H1 (cell line): ENCODE measurements at regions not wholly inside any gene's neighbourhood (a gene's known extent, or its start where the extent isn't known, plus 50 kb on each side); places are given as distances from the start of the nearest gene placed in this dataset.

ENCODE experiments used
- CTCF ChIA-PET: fragments of 300-600 bp; sonication (Branson Sonifier 250); formaldehyde crosslinking; loops from one replicate; lab custom pipeline; 2021; ENCODE audit not compliant: partially characterized antibody; lab: Charles Lee
- POLR2A ChIA-PET: fragments of 300-600 bp; sonication (Branson Sonifier 250); formaldehyde crosslinking; loops from one replicate; lab custom pipeline; 2021; ENCODE audit warnings: inconsistent platforms; ENCODE audit not compliant: partially characterized antibody; lab: Charles Lee
- DNase-seq, 2 experiments: peaks; one replicate each; pipeline versions ENCODE4 v3.0.0 to v3.0.0-alpha.2; 2010 to 2022; ENCODE audit warnings: low spot score in 2 of 2, low read depth in 1 of 2, mixed read lengths in 1 of 2
- FAIRE-seq: peaks from 2 replicates; lab custom pipeline; 2011; peaks lifted over from hg19 to GRCh38; lab: Jason Lieb, UNC
- H2AFZ ChIP-seq: 2 replicates; pipeline ENCODE4 v1.8.1; 2012; ENCODE audit warnings: low read length, inconsistent platforms
- H2AK5ac ChIP-seq: 2 replicates; pipeline ENCODE4 v1.6.1; 2013; ENCODE audit warnings: low read depth, low read length
- H2BK120ac ChIP-seq: replicated peaks from 2 replicates; pipeline ENCODE3; 2013; ENCODE audit warnings: low read depth, low read length, inconsistent platforms
- H2BK12ac ChIP-seq: 2 replicates; pipeline ENCODE4 v1.6.1; 2013; ENCODE audit warnings: low read depth, low read length
- H2BK15ac ChIP-seq: 2 replicates; pipeline ENCODE4 v1.6.1; 2013; ENCODE audit warnings: low read length
- H2BK20ac ChIP-seq: 2 replicates; pipeline ENCODE4 v1.6.1; 2013; ENCODE audit warnings: low read length
- H2BK5ac ChIP-seq: 2 replicates; pipeline ENCODE4 v1.6.1; 2013; ENCODE audit warnings: low read depth, low read length
- H3K14ac ChIP-seq: 2 replicates; pipeline ENCODE4 v1.6.1; 2013; ENCODE audit warnings: inconsistent platforms; ENCODE audit not compliant: insufficient read length
- H3K18ac ChIP-seq: 2 replicates; pipeline ENCODE4 v1.6.1; 2013; ENCODE audit warnings: low read length; ENCODE audit errors: extremely low read depth
- H3K23ac ChIP-seq: 2 replicates; pipeline ENCODE4 v1.6.1; 2013; ENCODE audit warnings: inconsistent platforms; ENCODE audit not compliant: insufficient read length
- H3K23me2 ChIP-seq: 2 replicates; pipeline ENCODE4 v1.6.1; 2013; ENCODE audit warnings: low read depth, low read length
- H3K27ac ChIP-seq: 2 replicates; pipeline ENCODE4 v1.6.1; 2011; ENCODE audit warnings: low read depth, low read length, inconsistent platforms
- H3K27me3 ChIP-seq, 4 experiments: replicated peaks in 1 of 4; 1 replicate in 1 of 4; 2 replicates in 3 of 4; pipeline versions ENCODE4 v1.6.1 to v1.8.1; 2011 to 2013; ENCODE audit warnings: low read length in 3 of 4, mild to moderate bottlenecking in 3 of 4, inconsistent platforms in 2 of 4, mixed read lengths in 2 of 4, moderate library complexity in 1 of 4; ENCODE audit not compliant: control insufficient read depth in 3 of 4, insufficient read depth in 3 of 4; ENCODE audit errors: extremely low read depth in 1 of 4
- H3K36me3 ChIP-seq, 4 experiments: 2 replicates each; pipeline versions ENCODE4 v1.6.1 to v1.8.1; 2011 to 2013; ENCODE audit warnings: mild to moderate bottlenecking in 4 of 4, low read length in 3 of 4, moderate library complexity in 2 of 4, control low read depth in 1 of 4, inconsistent platforms in 1 of 4; ENCODE audit not compliant: insufficient read depth in 4 of 4, control insufficient read depth in 2 of 4
- H3K4ac ChIP-seq: replicated peaks from 2 replicates; pipeline ENCODE3; 2013; ENCODE audit warnings: low read length, low read depth, mixed read lengths, inconsistent platforms; ENCODE audit not compliant: insufficient read length
- H3K4me1 ChIP-seq, 4 experiments: replicated peaks in 1 of 4; 1 replicate in 1 of 4; 2 replicates in 3 of 4; pipeline versions ENCODE4 v1.6.1 to v1.8.1; 2011 to 2013; ENCODE audit warnings: low read length in 3 of 4, inconsistent platforms in 2 of 4, mixed read lengths in 1 of 4; ENCODE audit not compliant: insufficient read depth in 4 of 4, control insufficient read depth in 3 of 4
- H3K4me2 ChIP-seq, 2 experiments: 2 replicates each; pipeline versions ENCODE4 v1.6.1 to v1.8.1; 2011 to 2013; ENCODE audit warnings: low read depth in 2 of 2, low read length in 2 of 2, control low read depth in 1 of 2, inconsistent platforms in 1 of 2, mild to moderate bottlenecking in 1 of 2; ENCODE audit not compliant: insufficient read depth in 1 of 2
- H3K4me3 ChIP-seq, 4 experiments: fragments of 200-600, 300-600 bp in 1 of 4; sonication (generic), shearing (Covaris generic), sonication (Bioruptor Twin) in 1 of 4; 2 replicates each; pipeline versions ENCODE4 v1.5.1 to v1.8.1; 2011 to 2016; ENCODE audit warnings: low read length in 4 of 4, low read depth in 3 of 4, control low read depth in 2 of 4, inconsistent platforms in 2 of 4, mild to moderate bottlenecking in 2 of 4, mixed read lengths in 1 of 4, moderate library complexity in 1 of 4; ENCODE audit not compliant: insufficient read depth in 2 of 4; ENCODE audit errors: extremely low read depth in 1 of 4
- H3K56ac ChIP-seq: replicated peaks from 2 replicates; pipeline ENCODE3; 2013; ENCODE audit warnings: low read depth, mild to moderate bottlenecking, mixed read lengths, low read length, inconsistent platforms; ENCODE audit not compliant: insufficient read length
- H3K79me1 ChIP-seq: 2 replicates; pipeline ENCODE4 v1.6.1; 2013; ENCODE audit warnings: low read depth, low read length, control low read depth
- H3K79me2 ChIP-seq, 2 experiments: 2 replicates each; pipeline versions ENCODE4 v1.6.1 to v1.8.1; 2012 to 2013; ENCODE audit warnings: low read length in 2 of 2, mild to moderate bottlenecking in 2 of 2, inconsistent platforms in 1 of 2; ENCODE audit not compliant: insufficient read depth in 2 of 2, control insufficient read depth in 1 of 2
- H3K9ac ChIP-seq, 4 experiments: replicated peaks in 1 of 4; 1 replicate in 1 of 4; 2 replicates in 3 of 4; pipeline versions ENCODE4 v1.6.1 to v1.8.1; 2011 to 2013; ENCODE audit warnings: low read depth in 3 of 4, low read length in 3 of 4, control low read depth in 2 of 4, mild to moderate bottlenecking in 2 of 4, moderate library complexity in 2 of 4, inconsistent platforms in 1 of 4; ENCODE audit errors: extremely low read depth in 1 of 4
- H3K9me3 ChIP-seq, 2 experiments: 2 replicates each; pipeline versions ENCODE4 v1.6.1 to v1.8.1; 2012 to 2013; ENCODE audit warnings: mild to moderate bottlenecking in 2 of 2, moderate library complexity in 2 of 2, control low read depth in 1 of 2, inconsistent platforms in 1 of 2, low read depth in 1 of 2, low read length in 1 of 2, mixed read lengths in 1 of 2; ENCODE audit not compliant: insufficient read depth in 2 of 2
- H4K20me1 ChIP-seq, 2 experiments: replicated peaks in 1 of 2; 2 replicates each; pipeline versions ENCODE3 to v1.8.1; 2011 to 2013; ENCODE audit warnings: inconsistent platforms in 2 of 2, low read length in 2 of 2, mild to moderate bottlenecking in 1 of 2; ENCODE audit not compliant: insufficient read depth in 2 of 2, control insufficient read depth in 1 of 2
- H4K5ac ChIP-seq: 2 replicates; pipeline ENCODE4 v1.6.1; 2013; ENCODE audit warnings: low read length, low read depth, mixed read lengths, inconsistent platforms; ENCODE audit not compliant: insufficient read length
- H4K8ac ChIP-seq: 2 replicates; pipeline ENCODE4 v1.8.0; 2013; ENCODE audit warnings: mild to moderate bottlenecking, moderate library complexity, low read length, inconsistent platforms; ENCODE audit not compliant: insufficient read depth; ENCODE audit errors: extremely low read depth
- H4K91ac ChIP-seq: replicated peaks from 2 replicates; pipeline ENCODE3; 2013; ENCODE audit warnings: low read length, mixed read lengths, inconsistent platforms; ENCODE audit not compliant: insufficient read length
- CHD1 ChIP-seq: IDR thresholded peaks from 2 replicates; pipeline ENCODE4 v1.6.1; 2012; ENCODE audit warnings: low read depth, low read length, improper control_type of control experiment
- MAFK ChIP-seq: IDR thresholded peaks from 2 replicates; pipeline ENCODE4 v1.6.1; 2012; ENCODE audit warnings: low read depth, mild to moderate bottlenecking, improper control_type of control experiment, low read length
- NRF1 ChIP-seq: IDR thresholded peaks from 2 replicates; pipeline ENCODE4 v1.6.1; 2011; ENCODE audit warnings: mild to moderate bottlenecking, low read depth, low read length, improper control_type of control experiment
- SAP30 ChIP-seq: fragments of 300-600 bp; sonication (generic); IDR thresholded peaks from 2 replicates; pipeline ENCODE4 v1.7.1; 2012; ENCODE audit warnings: low read length, moderate library complexity, mild to moderate bottlenecking, inconsistent platforms; ENCODE audit not compliant: insufficient read depth, insufficient replicate concordance
- SIN3A ChIP-seq, 2 experiments: IDR thresholded peaks in 1 of 2; conservative IDR thresholded peaks in 1 of 2; 2 replicates each; pipeline ENCODE4 v1.6.1; 2011 to 2012; ENCODE audit warnings: low read length in 2 of 2, improper control_type of control experiment in 1 of 2, low read depth in 1 of 2, mild to moderate bottlenecking in 1 of 2
- SIRT6 ChIP-seq: IDR thresholded peaks from one replicate; pipeline ENCODE4 v1.7.1; 2012; ENCODE audit warnings: low read length, inconsistent platforms
- SP1 ChIP-seq: IDR thresholded peaks from 2 replicates; pipeline ENCODE4 v1.6.1; 2011; ENCODE audit warnings: low read depth, low read length
- SP4 ChIP-seq: IDR thresholded peaks from 2 replicates; pipeline ENCODE4 v1.6.1; 2012; ENCODE audit warnings: low read length, inconsistent platforms
- TAF1 ChIP-seq: IDR thresholded peaks from 2 replicates; pipeline ENCODE4 v1.6.1; 2011; ENCODE audit warnings: mild to moderate bottlenecking, low read depth, low read length
- TBP ChIP-seq: IDR thresholded peaks from 2 replicates; pipeline ENCODE4 v1.6.1; 2011; ENCODE audit warnings: low read depth, low read length, improper control_type of control experiment
- TCF12 ChIP-seq: IDR thresholded peaks from 2 replicates; pipeline ENCODE4 v1.6.1; 2011; ENCODE audit warnings: low read depth, mild to moderate bottlenecking, low read length
- WGBS, 2 experiments: shearing (Covaris generic) in 1 of 2; methylation state at CpG; one replicate each; pipeline versions ENCODE4 v1.1.6 to v1.1.7; 2013 to 2015; ENCODE audit warnings: low lambda C conversion rate in 2 of 2, mixed read lengths in 2 of 2, inconsistent platforms in 1 of 2, low coverage in 1 of 2, missing lambda C conversion rate in 1 of 2; ENCODE audit not compliant: insufficient replicate concordance in 2 of 2, insufficient coverage in 1 of 2, insufficient read length in 1 of 2; ENCODE audit errors: extremely low coverage in 1 of 2, missing lambda C conversion rate in 1 of 2; 5-methylcytosine and 5-hydroxymethylcytosine counted together

DNA sequence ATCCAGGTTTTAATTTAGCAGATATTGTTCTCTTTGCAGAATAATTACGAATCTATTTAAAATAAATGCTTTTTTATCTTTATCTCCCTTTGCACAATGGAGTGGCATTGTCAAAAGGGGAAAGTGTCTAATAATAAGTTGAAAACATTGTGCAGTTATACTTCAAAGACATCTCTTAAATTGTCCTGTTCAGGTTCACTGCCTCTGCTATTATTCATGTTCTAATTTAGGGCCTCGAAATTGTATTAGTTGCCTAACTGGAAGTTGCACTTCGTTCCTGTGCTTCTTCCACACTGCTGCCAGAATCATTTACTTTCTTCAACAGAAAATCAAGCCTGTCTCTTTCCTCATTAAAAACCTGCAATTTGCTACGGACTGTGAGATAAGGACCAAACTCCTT is 150.5 kb upstream of the SPRY1 start:
- Histone ChIP-seq H2BK120ac (no peak overlapping the region), H3K23ac (no peak overlapping the region), H2AK5ac (no peak overlapping the region), H3K23me2 (no peaks in the 10 kb centered on the region), H2AFZ (no peak overlapping the region), H3K79me2 (no peaks in the 10 kb centered on the region), H3K4me1 (no peaks in the 10 kb centered on the region), H2BK20ac (no peak overlapping the region), H3K9me3 (no peaks in the 10 kb centered on the region), H2BK5ac (no peak overlapping the region), H3K27ac (no peak overlapping the region), H2BK15ac (no peak overlapping the region), H3K4me2 (no peak overlapping the region), H3K4me3 (no peak overlapping the region), H3K18ac (no peak overlapping the region), H3K56ac (no peak overlapping the region), H3K9ac (no peak overlapping the region), H4K91ac (no peak overlapping the region), H2BK12ac (no peak overlapping the region), H4K8ac (no peak overlapping the region), H4K20me1 (no peaks in the 10 kb centered on the region), H3K79me1 (no peaks in the 10 kb centered on the region), H3K4ac (no peak overlapping the region), H4K5ac (no peak overlapping the region), H3K14ac (no peak overlapping the region), H3K36me3 (no peaks in the 10 kb centered on the region), H3K27me3 (no peaks in the 10 kb centered on the region)
- DNase-seq (no peak), FAIRE-seq (no peak)
- TF ChIP-seq SP1 (no peak), SP4 (no peak), SAP30 (no peak), SIN3A (conservative IDR thresholded peaks at IDR 0.05 in 1 of 2, IDR thresholded peaks at IDR 0.05 in 1 of 2; ENCODE audit: low read depth in 1 of 2, low read length in 2 of 2) (no peak), NRF1 (no peak), TAF1 (no peak), SIRT6 (no peak), TCF12 (no peak), TBP (no peak), MAFK (no peak), CHD1 (no peak)
- WGBS, 2 experiments, result 90% methylated on average over 4 of the region's 4 CpGs; no CpG with 5 or more reads in 1 of the 2 experiments
- CTCF ChIA-PET, result interaction anchor here (0.7 to 1.9 kb wide), 2 partner anchors 143 to 150 kb away, joined by 4 read pairs; no protein-coding TSS in a partner anchor
- POLR2A ChIA-PET, result no interaction called here
